NB4 (cell line): ENCODE measurements at regions not wholly inside any gene's neighbourhood (a gene's known extent, or its start where the extent isn't known, plus 50 kb on each side); places are given as distances from the start of the nearest gene placed in this dataset.

Experiments used
- CTCF ChIP-seq: IDR thresholded peaks from one replicate; pipeline ENCODE4 v1.5.1; 2012; ENCODE audit warnings: low read depth, low read length
- MAX ChIP-seq: IDR thresholded peaks from 2 replicates; pipeline ENCODE4 v1.6.1; 2011; ENCODE audit warnings: low read depth, low read length
- MYC ChIP-seq: IDR thresholded peaks from 2 replicates; pipeline ENCODE4 v1.6.1; 2011; ENCODE audit warnings: low read depth, low read length
- POLR2A ChIP-seq: IDR thresholded peaks from 2 replicates; pipeline ENCODE4 v1.6.1; 2011; ENCODE audit warnings: mild to moderate bottlenecking; ENCODE audit not compliant: insufficient read length; ENCODE audit errors: extremely low read depth

GRCh38 chr7:42414028-42414427, 177.0 kb upstream of the GLI3 start:
- no peak for TF ChIP-seq CTCF
- TF ChIP-seq POLR2A, result no peak
- TF ChIP-seq MAX, result no peak
- TF ChIP-seq MYC, result no peak
